ENCODE measurements at regions not wholly inside any gene's neighbourhood (a gene's known extent, or its start where the extent isn't known, plus 50 kb on each side); places are given as distances from the start of the nearest gene placed in this dataset.

- Histone ChIP-seq H3K27me3 (ENCODE audit: control insufficient read depth in 2 of 2, insufficient read depth in 2 of 2, low read length in 2 of 2) (no peaks in the 10 kb centered on the region), H3K9me1 (replicated peaks; ENCODE audit: control insufficient read depth, extremely low read depth, insufficient read depth, low read length) (no peaks in the 10 kb centered on the region), H3K27ac (ENCODE audit: insufficient read depth, low read depth, low read length) (no peak overlapping the region), H3K9me3 (replicated peaks; ENCODE audit: control insufficient read depth, insufficient read depth, low read length) (no peaks in the 10 kb centered on the region), H3K4me3 (replicated peaks in 1 of 3; ENCODE audit: insufficient read depth in 1 of 3, low read depth in 1 of 3, low read length in 3 of 3) (no peak overlapping the region), H3K9ac (replicated peaks; ENCODE audit: extremely low read depth, insufficient read depth, low read length) (no peak overlapping the region), H3K79me2 (ENCODE audit: control insufficient read depth, insufficient read depth, low read length) (no peaks in the 10 kb centered on the region), H4K20me1 (replicated peaks; ENCODE audit: control insufficient read depth, extremely low read depth, insufficient read depth, low read length) (no peaks in the 10 kb centered on the region), H2AFZ (ENCODE audit: low read depth, low read length) (no peak overlapping the region), H3K36me3 (ENCODE audit: control insufficient read depth in 2 of 2, extremely low read depth in 1 of 2, insufficient read depth in 2 of 2, low read length in 2 of 2) (no peaks in the 10 kb centered on the region), H3K4me1 (ENCODE audit: control insufficient read depth, extremely low read depth, insufficient read depth, low read length) (no peaks in the 10 kb centered on the region), H3K4me2 (ENCODE audit: insufficient read depth, low read length) (no peak overlapping the region)
- BruUV-seq (replicated peaks), result no TSS peak
- intact Hi-C loops (cut with micrococcal nuclease), result loop anchor here (10.0 kb wide), 1 partner anchor 1610 kb away; no protein-coding TSS in a partner anchor
- DNase-seq (ENCODE audit: low read depth, low spot score) (no peak), FAIRE-seq (no peak)
- ChIA-PET POLR2A (no interaction called here), CTCF (no interaction called here)
- dilution Hi-C loops (cut with MboI; ENCODE audit: extremely low pct_ligation_motif_present, low sequenced_read_pairs), result no loop called here
- TF ChIP-seq GATA2 (IDR thresholded peaks at IDR 0.05; ENCODE audit: insufficient read depth, insufficient read length, low read depth, low read length), result no peak
- TF ChIP-seq, protein P1, sequence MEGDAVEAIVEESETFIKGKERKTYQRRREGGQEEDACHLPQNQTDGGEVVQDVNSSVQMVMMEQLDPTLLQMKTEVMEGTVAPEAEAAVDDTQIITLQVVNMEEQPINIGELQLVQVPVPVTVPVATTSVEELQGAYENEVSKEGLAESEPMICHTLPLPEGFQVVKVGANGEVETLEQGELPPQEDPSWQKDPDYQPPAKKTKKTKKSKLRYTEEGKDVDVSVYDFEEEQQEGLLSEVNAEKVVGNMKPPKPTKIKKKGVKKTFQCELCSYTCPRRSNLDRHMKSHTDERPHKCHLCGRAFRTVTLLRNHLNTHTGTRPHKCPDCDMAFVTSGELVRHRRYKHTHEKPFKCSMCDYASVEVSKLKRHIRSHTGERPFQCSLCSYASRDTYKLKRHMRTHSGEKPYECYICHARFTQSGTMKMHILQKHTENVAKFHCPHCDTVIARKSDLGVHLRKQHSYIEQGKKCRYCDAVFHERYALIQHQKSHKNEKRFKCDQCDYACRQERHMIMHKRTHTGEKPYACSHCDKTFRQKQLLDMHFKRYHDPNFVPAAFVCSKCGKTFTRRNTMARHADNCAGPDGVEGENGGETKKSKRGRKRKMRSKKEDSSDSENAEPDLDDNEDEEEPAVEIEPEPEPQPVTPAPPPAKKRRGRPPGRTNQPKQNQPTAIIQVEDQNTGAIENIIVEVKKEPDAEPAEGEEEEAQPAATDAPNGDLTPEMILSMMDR (IDR thresholded peaks at IDR 0.05; ENCODE audit: extremely low read depth in 1 of 2, insufficient read depth in 1 of 2, low read depth in 1 of 2, low read length in 2 of 2), result no peak
- no peak for TF ChIP-seq MAX (IDR thresholded peaks at IDR 0.05; ENCODE audit: insufficient read depth, insufficient read length)
- TF ChIP-seq POLR2AphosphoS5 (IDR thresholded peaks at IDR 0.05; ENCODE audit: insufficient read depth, low read depth, low read length), result no peak
- TF ChIP-seq POLR2A (IDR thresholded peaks at IDR 0.05; ENCODE audit: low read depth, low read length), result no peak
- TF ChIP-seq FOS (IDR thresholded peaks at IDR 0.05; ENCODE audit: borderline replicate concordance, insufficient read depth, low read length), result no peak
- no peak for TF ChIP-seq JUN (IDR thresholded peaks at IDR 0.05; ENCODE audit: borderline replicate concordance, insufficient read depth, insufficient read length, low read depth)
- TF ChIP-seq EZH2 (IDR thresholded peaks at IDR 0.05; ENCODE audit: borderline replicate concordance, low read depth, low read length, severe bottlenecking), result no peak
- no peak for TF ChIP-seq MYC (IDR thresholded peaks at IDR 0.05; ENCODE audit: low read depth, low read length)
These were observed 483.0 kb downstream of the DHX35 start for GRCh38 chr20:39445095-39445494.
